OCI-LY7 (cell line): ENCODE measurements at regions not wholly inside any gene's neighbourhood (a gene's known extent, or its start where the extent isn't known, plus 50 kb on each side); places are given as distances from the start of the nearest gene placed in this dataset.

Source experiments
- EZH2phosphoT487 ChIP-seq: fragments of 200-600 bp; sonication (generic); IDR thresholded peaks from 2 replicates; pipeline ENCODE4 v1.6.1; 2018; ENCODE audit warnings: low read depth, borderline replicate concordance, mild to moderate bottlenecking, mixed run types, antibody characterized with exemption, low read length, moderate library complexity, mixed read lengths
- TF ChIP-seq, protein P1 (sequence below): fragments of 200-600 bp; sonication (generic); conservative IDR thresholded peaks from 2 replicates; pipeline ENCODE4 v1.5.1; 2014; ENCODE audit warnings: mild to moderate bottlenecking, antibody characterized with exemption, low read length, moderate library complexity, mixed read lengths

DNA sequence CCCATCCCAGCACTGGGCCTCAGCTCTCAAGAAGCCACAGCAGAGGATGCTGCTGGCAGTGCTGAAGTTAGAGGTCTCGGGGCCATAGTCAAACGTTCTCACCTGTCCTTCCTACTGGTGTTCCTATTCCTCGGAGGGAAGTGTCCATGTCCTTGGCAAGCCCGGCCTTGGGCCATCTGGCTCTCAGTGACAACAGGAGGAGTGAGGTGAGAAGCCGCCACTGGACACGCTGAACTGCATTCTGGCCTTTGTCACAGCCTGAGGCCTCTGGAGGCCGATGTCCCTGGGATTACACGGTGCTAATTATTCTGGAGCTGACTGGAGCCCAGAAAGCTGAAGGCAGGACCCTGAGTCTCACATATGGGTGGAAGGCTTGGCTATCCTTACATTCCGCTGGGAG, 92.5 kb downstream of the OLFM1 start:
- TF ChIP-seq, protein P1, sequence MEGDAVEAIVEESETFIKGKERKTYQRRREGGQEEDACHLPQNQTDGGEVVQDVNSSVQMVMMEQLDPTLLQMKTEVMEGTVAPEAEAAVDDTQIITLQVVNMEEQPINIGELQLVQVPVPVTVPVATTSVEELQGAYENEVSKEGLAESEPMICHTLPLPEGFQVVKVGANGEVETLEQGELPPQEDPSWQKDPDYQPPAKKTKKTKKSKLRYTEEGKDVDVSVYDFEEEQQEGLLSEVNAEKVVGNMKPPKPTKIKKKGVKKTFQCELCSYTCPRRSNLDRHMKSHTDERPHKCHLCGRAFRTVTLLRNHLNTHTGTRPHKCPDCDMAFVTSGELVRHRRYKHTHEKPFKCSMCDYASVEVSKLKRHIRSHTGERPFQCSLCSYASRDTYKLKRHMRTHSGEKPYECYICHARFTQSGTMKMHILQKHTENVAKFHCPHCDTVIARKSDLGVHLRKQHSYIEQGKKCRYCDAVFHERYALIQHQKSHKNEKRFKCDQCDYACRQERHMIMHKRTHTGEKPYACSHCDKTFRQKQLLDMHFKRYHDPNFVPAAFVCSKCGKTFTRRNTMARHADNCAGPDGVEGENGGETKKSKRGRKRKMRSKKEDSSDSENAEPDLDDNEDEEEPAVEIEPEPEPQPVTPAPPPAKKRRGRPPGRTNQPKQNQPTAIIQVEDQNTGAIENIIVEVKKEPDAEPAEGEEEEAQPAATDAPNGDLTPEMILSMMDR = no peak
- no peak for TF ChIP-seq EZH2phosphoT487
